ENCODE measurements at regions not wholly inside any gene's neighbourhood (a gene's known extent, or its start where the extent isn't known, plus 50 kb on each side); places are given as distances from the start of the nearest gene placed in this dataset.

DNA sequence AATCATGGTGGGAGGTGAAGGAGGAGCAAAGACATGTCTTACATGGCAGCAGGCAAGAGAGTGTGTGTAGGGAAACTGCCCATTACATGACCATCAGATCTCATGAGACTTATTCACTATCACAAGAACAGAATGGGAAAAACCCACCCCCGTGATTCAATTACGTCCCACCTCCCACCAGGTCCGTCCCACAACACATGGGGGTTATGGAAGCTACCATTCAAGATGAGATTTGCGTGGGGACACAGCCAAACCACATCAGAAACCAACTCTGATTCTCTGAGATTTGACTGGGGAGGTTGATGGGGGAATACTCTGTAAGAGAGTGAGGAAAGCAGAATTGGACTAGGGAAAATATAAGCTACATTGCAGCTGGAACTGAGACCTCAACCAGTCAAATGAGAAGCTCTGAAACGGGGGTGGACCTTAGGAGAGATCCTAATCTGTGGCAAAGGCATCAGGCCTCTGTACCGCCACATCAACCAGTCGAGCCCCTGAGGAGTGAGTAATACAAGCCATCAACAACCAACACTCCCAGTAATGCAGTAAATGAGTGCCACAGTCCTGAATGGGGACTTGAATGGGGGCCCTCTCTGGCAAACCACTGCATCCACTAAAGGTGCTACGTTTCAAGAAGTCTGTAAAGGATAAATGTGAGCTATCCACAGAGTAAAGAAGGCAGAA is 207.9 kb upstream of the GADL1 start:
- TF ChIP-seq, protein P1, sequence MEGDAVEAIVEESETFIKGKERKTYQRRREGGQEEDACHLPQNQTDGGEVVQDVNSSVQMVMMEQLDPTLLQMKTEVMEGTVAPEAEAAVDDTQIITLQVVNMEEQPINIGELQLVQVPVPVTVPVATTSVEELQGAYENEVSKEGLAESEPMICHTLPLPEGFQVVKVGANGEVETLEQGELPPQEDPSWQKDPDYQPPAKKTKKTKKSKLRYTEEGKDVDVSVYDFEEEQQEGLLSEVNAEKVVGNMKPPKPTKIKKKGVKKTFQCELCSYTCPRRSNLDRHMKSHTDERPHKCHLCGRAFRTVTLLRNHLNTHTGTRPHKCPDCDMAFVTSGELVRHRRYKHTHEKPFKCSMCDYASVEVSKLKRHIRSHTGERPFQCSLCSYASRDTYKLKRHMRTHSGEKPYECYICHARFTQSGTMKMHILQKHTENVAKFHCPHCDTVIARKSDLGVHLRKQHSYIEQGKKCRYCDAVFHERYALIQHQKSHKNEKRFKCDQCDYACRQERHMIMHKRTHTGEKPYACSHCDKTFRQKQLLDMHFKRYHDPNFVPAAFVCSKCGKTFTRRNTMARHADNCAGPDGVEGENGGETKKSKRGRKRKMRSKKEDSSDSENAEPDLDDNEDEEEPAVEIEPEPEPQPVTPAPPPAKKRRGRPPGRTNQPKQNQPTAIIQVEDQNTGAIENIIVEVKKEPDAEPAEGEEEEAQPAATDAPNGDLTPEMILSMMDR (IDR thresholded peaks at IDR 0.05; ENCODE audit: poor library complexity): no peak
- TF ChIP-seq EZH2phosphoT487 (IDR thresholded peaks at IDR 0.05; ENCODE audit: low read depth, severe bottlenecking, unreplicated experiment) (no peak), EZH2 (IDR thresholded peaks at IDR 0.05; ENCODE audit: borderline replicate concordance) (no peak)
